IMR-90 (cell line): ENCODE measurements at regions not wholly inside any gene's neighbourhood (a gene's known extent, or its start where the extent isn't known, plus 50 kb on each side); places are given as distances from the start of the nearest gene placed in this dataset.

Source experiments
- ATAC-seq: fragments of 200-7000 bp; cut with Tn5 transposase; 2 replicates; pipeline ENCODE4 v1.9.1; 2020; ENCODE audit warnings: low read depth, mild to moderate bottlenecking, moderate library complexity
- BruUV-seq: library from RNA; stranded (reverse); fragments of 400-500 nt; replicated peaks from 2 replicates; lab custom pipeline; 2021; lab: Mats Ljungman, UMichigan
- CTCF ChIA-PET: fragments of 300-600 bp; formaldehyde crosslinking; extraction: SDS; loops from one replicate; lab custom pipeline; 2021; ENCODE audit warnings: antibody characterized with exemption; lab: Yijun Ruan, JAX
- POLR2A ChIA-PET: fragments of 300-600 bp; sonication (Branson Sonifier 250); formaldehyde crosslinking; loops from one replicate; lab custom pipeline; 2022; ENCODE audit warnings: antibody characterized with exemption; ENCODE audit not compliant: unreplicated experiment; lab: Charles Lee
- DNase-seq: peaks from one replicate; pipeline ENCODE4 v3.0.0; 2013
- H2AFZ ChIP-seq: replicated peaks from 2 replicates; pipeline ENCODE3; 2013; ENCODE audit warnings: low read length, mild to moderate bottlenecking; ENCODE audit not compliant: poor library complexity
- H2AK5ac ChIP-seq: 2 replicates; pipeline ENCODE4 v1.6.1; 2013; ENCODE audit warnings: low read depth, low read length, inconsistent platforms
- H2AK9ac ChIP-seq: replicated peaks from 2 replicates; pipeline ENCODE3; 2013; ENCODE audit warnings: mild to moderate bottlenecking, low read depth, low read length, moderate library complexity; ENCODE audit not compliant: poor library complexity
- H2BK120ac ChIP-seq: 2 replicates; pipeline ENCODE4 v1.6.1; 2013; ENCODE audit warnings: low read depth, low read length, inconsistent platforms
- H2BK15ac ChIP-seq: 3 replicates; pipeline ENCODE4 v1.6.1; 2013; ENCODE audit warnings: low read depth, low read length, inconsistent platforms
- H2BK20ac ChIP-seq: 2 replicates; pipeline ENCODE4 v1.6.1; 2013; ENCODE audit warnings: low read depth, mild to moderate bottlenecking, inconsistent platforms, low read length, moderate library complexity
- H2BK5ac ChIP-seq: 2 replicates; pipeline ENCODE4 v1.6.1; 2013; ENCODE audit warnings: mild to moderate bottlenecking, low read depth, low read length, inconsistent platforms; ENCODE audit not compliant: poor library complexity, severe bottlenecking
- H3K14ac ChIP-seq: replicated peaks from 2 replicates; pipeline ENCODE4 v1.6.1; 2013; ENCODE audit warnings: low read depth, low read length, inconsistent platforms
- H3K18ac ChIP-seq: 2 replicates; pipeline ENCODE4 v1.6.1; 2013; ENCODE audit warnings: low read depth, low read length, control low read depth
- H3K23ac ChIP-seq: 2 replicates; pipeline ENCODE4 v1.6.1; 2013; ENCODE audit warnings: low read depth, low read length, inconsistent platforms
- H3K27ac ChIP-seq: 2 replicates; pipeline ENCODE4 v1.5.1; 2013; ENCODE audit warnings: mild to moderate bottlenecking, control low read depth, low read length; ENCODE audit not compliant: insufficient read depth
- H3K27me3 ChIP-seq: 2 replicates; pipeline ENCODE4 v1.6.1; 2013; ENCODE audit warnings: low read length; ENCODE audit not compliant: control insufficient read depth, insufficient read depth
- H3K36me3 ChIP-seq: 2 replicates; pipeline ENCODE4 v1.6.1; 2013; ENCODE audit warnings: low read length, mixed read lengths; ENCODE audit not compliant: control insufficient read depth, insufficient read depth
- H3K4ac ChIP-seq: 2 replicates; pipeline ENCODE4 v1.6.1; 2013; ENCODE audit warnings: low read depth, low read length, inconsistent platforms
- H3K4me1 ChIP-seq: 2 replicates; pipeline ENCODE4 v1.6.1; 2013; ENCODE audit warnings: low read length, mixed read lengths; ENCODE audit not compliant: control insufficient read depth, insufficient read depth
- H3K4me2 ChIP-seq: 2 replicates; pipeline ENCODE4 v1.6.1; 2013; ENCODE audit warnings: low read depth, mild to moderate bottlenecking, control low read depth, low read length, moderate library complexity
- H3K4me3 ChIP-seq: 2 replicates; pipeline ENCODE4 v1.5.1; 2013; ENCODE audit warnings: low read depth, mild to moderate bottlenecking, control low read depth, low read length, moderate library complexity; ENCODE audit not compliant: insufficient read depth
- H3K56ac ChIP-seq: 2 replicates; pipeline ENCODE4 v1.6.1; 2013; ENCODE audit warnings: low read length, inconsistent platforms; ENCODE audit not compliant: insufficient read depth; ENCODE audit errors: extremely low read depth
- H3K79me1 ChIP-seq, 2 experiments: 2 replicates each; pipeline ENCODE4 v1.6.1; 2013; ENCODE audit warnings: low read length in 2 of 2, inconsistent platforms in 1 of 2, low read depth in 1 of 2
- H3K9ac ChIP-seq: 2 replicates; pipeline ENCODE4 v1.6.1; 2013; ENCODE audit warnings: low read depth, low read length, control low read depth
- H3K9me1 ChIP-seq: 2 replicates; pipeline ENCODE4 v1.6.1; 2013; ENCODE audit warnings: low read length, inconsistent platforms; ENCODE audit not compliant: insufficient read depth
- H3K9me3 ChIP-seq: 2 replicates; pipeline ENCODE4 v1.6.1; 2013; ENCODE audit warnings: low read length; ENCODE audit not compliant: control insufficient read depth, insufficient read depth
- H4K20me1 ChIP-seq: 2 replicates; pipeline ENCODE4 v1.6.1; 2013; ENCODE audit warnings: low read length, inconsistent platforms; ENCODE audit not compliant: insufficient read depth
- H4K5ac ChIP-seq: 2 replicates; pipeline ENCODE4 v1.6.1; 2013; ENCODE audit warnings: mild to moderate bottlenecking, low read depth, low read length, control low read depth
- H4K8ac ChIP-seq, 2 experiments: 2 replicates each; pipeline ENCODE4 v1.6.1; 2013; ENCODE audit warnings: low read depth in 2 of 2, low read length in 2 of 2, control low read depth in 1 of 2, inconsistent platforms in 1 of 2
- H4K91ac ChIP-seq: 2 replicates; pipeline ENCODE4 v1.6.1; 2013; ENCODE audit warnings: low read depth, low read length, inconsistent platforms; ENCODE audit not compliant: insufficient read depth
- BHLHE40 ChIP-seq: fragments of 150-350 bp; IDR thresholded peaks from 2 replicates; pipeline ENCODE4 v1.6.1; 2016; ENCODE audit warnings: mild to moderate bottlenecking, low read depth, low read length
- CEBPB ChIP-seq: IDR thresholded peaks from 2 replicates; pipeline ENCODE4 v1.6.1; 2012; ENCODE audit warnings: low read depth, low read length, improper control_type of control experiment
- CHD1 ChIP-seq: IDR thresholded peaks from 2 replicates; pipeline ENCODE4 v1.6.1; 2012; ENCODE audit warnings: low read depth, low read length, improper control_type of control experiment
- FOS ChIP-seq: fragments of 150-350 bp; IDR thresholded peaks from 2 replicates; pipeline ENCODE4 v1.6.1; 2016; ENCODE audit warnings: low read depth, low read length
- MAFK ChIP-seq: IDR thresholded peaks from 2 replicates; pipeline ENCODE4 v1.6.1; 2012; ENCODE audit warnings: low read depth, low read length, improper control_type of control experiment
- MAZ ChIP-seq: IDR thresholded peaks from 2 replicates; pipeline ENCODE4 v1.6.1; 2012; ENCODE audit warnings: low read depth, mild to moderate bottlenecking, low read length, improper control_type of control experiment, moderate library complexity, borderline replicate concordance
- MXI1 ChIP-seq: IDR thresholded peaks from 2 replicates; pipeline ENCODE4 v1.6.1; 2012; ENCODE audit warnings: low read depth, mild to moderate bottlenecking, low read length, moderate library complexity, borderline replicate concordance
- NFE2L2 ChIP-seq: fragments of 150-350 bp; IDR thresholded peaks from 2 replicates; pipeline ENCODE4 v1.6.1; 2016; ENCODE audit warnings: low read depth, mild to moderate bottlenecking, low read length
- POLR2A ChIP-seq: IDR thresholded peaks from 2 replicates; pipeline ENCODE4 v1.6.1; 2012; ENCODE audit warnings: mild to moderate bottlenecking, low read depth, low read length
- RAD21 ChIP-seq: IDR thresholded peaks from 2 replicates; pipeline ENCODE4 v1.6.1; 2012; ENCODE audit warnings: low read length, improper control_type of control experiment
- RCOR1 ChIP-seq: IDR thresholded peaks from 2 replicates; pipeline ENCODE4 v1.6.1; 2012; ENCODE audit warnings: mild to moderate bottlenecking, low read length, improper control_type of control experiment; ENCODE audit not compliant: insufficient replicate concordance
- RFX5 ChIP-seq: IDR thresholded peaks from 2 replicates; pipeline ENCODE4 v1.8.0; 2012; ENCODE audit warnings: low read depth, mild to moderate bottlenecking, low read length, moderate library complexity
- SMC3 ChIP-seq: fragments of 150-350 bp; IDR thresholded peaks from 2 replicates; pipeline ENCODE4 v1.6.1; 2016; ENCODE audit warnings: low read depth, mild to moderate bottlenecking, antibody characterized with exemption, low read length, moderate library complexity
- WGBS, 2 experiments: methylation state at CpG; one replicate each; pipeline versions ENCODE4 v1.1.5 to v1.1.7; 2013; ENCODE audit warnings: missing lambda C conversion rate in 2 of 2; ENCODE audit not compliant: insufficient read length in 1 of 2; ENCODE audit errors: extremely low coverage in 2 of 2; 5-methylcytosine and 5-hydroxymethylcytosine counted together
- dilution Hi-C: fragments of 300-500 bp; cut with HindIII; formaldehyde crosslinking; loops from one replicate; pipeline ENCODE4 v1.14.3; 2018; ENCODE audit warnings: low sequenced_read_pairs; ENCODE audit not compliant: unreplicated experiment
- in situ Hi-C: fragments of 300-500 bp; cut with MboI; formaldehyde crosslinking; loops from 3 replicates; pipeline ENCODE4 v1.14.3; 2019; ENCODE audit warnings: low sequenced_read_pairs, inconsistent platforms, mixed read lengths
- intact Hi-C: fragments of 100-400 bp; cut with micrococcal nuclease; formaldehyde crosslinking; loops from 2 replicates; pipeline ENCODE4 v1.10.0; 2022
- TF ChIP-seq, protein P1 (sequence below): fragments of 150-350 bp; IDR thresholded peaks from 2 replicates; pipeline ENCODE4 v1.6.1; 2016; ENCODE audit warnings: low read depth, mild to moderate bottlenecking, low read length, moderate library complexity, borderline replicate concordance
- TF ChIP-seq, protein P2 (sequence below): fragments of 150-350 bp; IDR thresholded peaks from 2 replicates; pipeline ENCODE4 v1.6.1; 2017; ENCODE audit warnings: mild to moderate bottlenecking, antibody characterized with exemption, low read length, low read depth
- TF ChIP-seq, protein P3 (sequence below): conservative IDR thresholded peaks from 2 replicates; pipeline ENCODE4 v1.5.1; 2012; ENCODE audit warnings: mild to moderate bottlenecking, low read depth, low read length, improper control_type of control experiment

DNA sequence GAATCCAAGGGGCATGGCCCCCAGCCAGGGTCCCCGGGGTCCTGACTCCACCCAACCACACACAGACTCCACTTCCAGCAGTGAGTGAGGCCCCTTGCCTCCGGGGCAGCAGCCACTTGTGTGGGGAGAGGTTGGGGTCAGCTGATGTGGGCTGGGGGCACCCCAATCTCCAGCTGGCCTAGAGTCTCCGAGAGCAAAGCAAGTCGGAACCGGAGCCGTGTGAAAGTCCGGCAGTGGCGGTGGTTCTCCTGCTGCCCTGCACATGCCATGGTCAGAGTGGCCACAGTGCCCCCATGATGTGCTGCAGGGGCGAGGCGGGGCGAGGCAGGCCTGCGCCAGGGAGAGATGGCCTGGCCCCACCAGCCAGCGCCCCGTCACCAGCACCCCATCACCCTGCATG, 74.6 kb downstream of the PDGFA start:
- H4K20me1 ChIP-seq, result no peaks in the 10 kb centered on the region
- H3K56ac ChIP-seq, result no peak overlapping the region
- in situ Hi-C loops (no loop called here), dilution Hi-C loops (no loop called here), intact Hi-C loops (no loop called here)
- no peaks in the 10 kb centered on the region for H3K4me1 ChIP-seq
- CTCF ChIA-PET, result no interaction called here
- no peak overlapping the region for H3K14ac ChIP-seq
- H2BK20ac ChIP-seq, result no peak overlapping the region
- no peaks in the 10 kb centered on the region for H3K79me1 ChIP-seq
- no peak overlapping the region for H4K8ac ChIP-seq
- BruUV-seq, result no TSS peak
- TF ChIP-seq SMC3 (no peak), RCOR1 (no peak), RAD21 (no peak), MAFK (no peak), MXI1 (no peak), CEBPB (no peak), CHD1 (no peak), POLR2A (no peak), BHLHE40 (no peak), FOS (no peak), NFE2L2 (no peak), RFX5 (no peak), MAZ (no peak)
- TF ChIP-seq, protein P1, sequence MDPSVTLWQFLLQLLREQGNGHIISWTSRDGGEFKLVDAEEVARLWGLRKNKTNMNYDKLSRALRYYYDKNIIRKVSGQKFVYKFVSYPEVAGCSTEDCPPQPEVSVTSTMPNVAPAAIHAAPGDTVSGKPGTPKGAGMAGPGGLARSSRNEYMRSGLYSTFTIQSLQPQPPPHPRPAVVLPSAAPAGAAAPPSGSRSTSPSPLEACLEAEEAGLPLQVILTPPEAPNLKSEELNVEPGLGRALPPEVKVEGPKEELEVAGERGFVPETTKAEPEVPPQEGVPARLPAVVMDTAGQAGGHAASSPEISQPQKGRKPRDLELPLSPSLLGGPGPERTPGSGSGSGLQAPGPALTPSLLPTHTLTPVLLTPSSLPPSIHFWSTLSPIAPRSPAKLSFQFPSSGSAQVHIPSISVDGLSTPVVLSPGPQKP, result no peak
- TF ChIP-seq, protein P2, sequence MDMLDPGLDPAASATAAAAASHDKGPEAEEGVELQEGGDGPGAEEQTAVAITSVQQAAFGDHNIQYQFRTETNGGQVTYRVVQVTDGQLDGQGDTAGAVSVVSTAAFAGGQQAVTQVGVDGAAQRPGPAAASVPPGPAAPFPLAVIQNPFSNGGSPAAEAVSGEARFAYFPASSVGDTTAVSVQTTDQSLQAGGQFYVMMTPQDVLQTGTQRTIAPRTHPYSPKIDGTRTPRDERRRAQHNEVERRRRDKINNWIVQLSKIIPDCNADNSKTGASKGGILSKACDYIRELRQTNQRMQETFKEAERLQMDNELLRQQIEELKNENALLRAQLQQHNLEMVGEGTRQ, result no peak
- TF ChIP-seq, protein P3, sequence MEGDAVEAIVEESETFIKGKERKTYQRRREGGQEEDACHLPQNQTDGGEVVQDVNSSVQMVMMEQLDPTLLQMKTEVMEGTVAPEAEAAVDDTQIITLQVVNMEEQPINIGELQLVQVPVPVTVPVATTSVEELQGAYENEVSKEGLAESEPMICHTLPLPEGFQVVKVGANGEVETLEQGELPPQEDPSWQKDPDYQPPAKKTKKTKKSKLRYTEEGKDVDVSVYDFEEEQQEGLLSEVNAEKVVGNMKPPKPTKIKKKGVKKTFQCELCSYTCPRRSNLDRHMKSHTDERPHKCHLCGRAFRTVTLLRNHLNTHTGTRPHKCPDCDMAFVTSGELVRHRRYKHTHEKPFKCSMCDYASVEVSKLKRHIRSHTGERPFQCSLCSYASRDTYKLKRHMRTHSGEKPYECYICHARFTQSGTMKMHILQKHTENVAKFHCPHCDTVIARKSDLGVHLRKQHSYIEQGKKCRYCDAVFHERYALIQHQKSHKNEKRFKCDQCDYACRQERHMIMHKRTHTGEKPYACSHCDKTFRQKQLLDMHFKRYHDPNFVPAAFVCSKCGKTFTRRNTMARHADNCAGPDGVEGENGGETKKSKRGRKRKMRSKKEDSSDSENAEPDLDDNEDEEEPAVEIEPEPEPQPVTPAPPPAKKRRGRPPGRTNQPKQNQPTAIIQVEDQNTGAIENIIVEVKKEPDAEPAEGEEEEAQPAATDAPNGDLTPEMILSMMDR, result no peak
- H3K4ac ChIP-seq, result no peak overlapping the region
- H3K27me3 ChIP-seq, result peaks cover 12% of the 10 kb centered on the region
- no peak overlapping the region for H2BK120ac ChIP-seq
- no peak overlapping the region for H4K91ac ChIP-seq
- no peak overlapping the region for H3K23ac ChIP-seq
- no peak overlapping the region for H2BK15ac ChIP-seq
- H4K5ac ChIP-seq, result no peak overlapping the region
- H3K9ac ChIP-seq, result no peak overlapping the region
- no peak overlapping the region for H2AK5ac ChIP-seq
- H2AK9ac ChIP-seq, result no peak overlapping the region
- peaks cover 5% of the 10 kb centered on the region for H3K9me3 ChIP-seq
- H3K9me1 ChIP-seq, result no peaks in the 10 kb centered on the region
- ATAC-seq (no peak), DNase-seq (no peak)
- POLR2A ChIA-PET, result no interaction called here
- WGBS, 2 experiments, result 80% methylated on average over 11 of the region's 14 CpGs; no CpG with 5 or more reads in 1 of the 2 experiments
- H2BK5ac ChIP-seq, result no peak overlapping the region
- H3K36me3 ChIP-seq, result no peaks in the 10 kb centered on the region
- no peak overlapping the region for H3K18ac ChIP-seq
- H3K4me2 ChIP-seq, result no peak overlapping the region
- H2AFZ ChIP-seq, result no peak overlapping the region
- H3K27ac ChIP-seq, result no peak overlapping the region
- H3K4me3 ChIP-seq, result no peak overlapping the region
